ENCODE measurements at regions not wholly inside any gene's neighbourhood (a gene's known extent, or its start where the extent isn't known, plus 50 kb on each side); places are given as distances from the start of the nearest gene placed in this dataset.

GRCh38 chr12:25764892-25765291 is 193.6 kb upstream of the RASSF8 start:
- TF ChIP-seq CTCF (IDR thresholded peaks at IDR 0.05; ENCODE audit: borderline replicate concordance, extremely low read depth, low read length, poor library complexity, severe bottlenecking) (no peak), EZH2 (IDR thresholded peaks at IDR 0.05; ENCODE audit: borderline replicate concordance, low read depth, low read length, severe bottlenecking) (no peak)

All from DND-41 (cell line).